Esophagus squamous epithelium (tissue), 4 donors: ENCODE measurements at regions not wholly inside any gene's neighbourhood (a gene's known extent, or its start where the extent isn't known, plus 50 kb on each side); places are given as distances from the start of the nearest gene placed in this dataset.

Source experiments
- CTCF ChIP-seq, 6 experiments: fragments of 450-650 bp in 4 of 6; fragments of 200-600 bp in 2 of 6; sonication (generic) in 2 of 6; IDR thresholded peaks; one replicate each; pipeline ENCODE4 v1.5.1; 2016 to 2019; ENCODE audit warnings: antibody characterized with exemption in 6 of 6, mild to moderate bottlenecking in 4 of 6, moderate library complexity in 4 of 6
- POLR2A ChIP-seq, 4 donors: fragments of 450-650 bp; IDR thresholded peaks; one replicate each; pipeline ENCODE4 v1.6.1; 2017; ENCODE audit warnings: antibody characterized with exemption in 4 of 4, mild to moderate bottlenecking in 4 of 4, moderate library complexity in 3 of 4

DNA sequence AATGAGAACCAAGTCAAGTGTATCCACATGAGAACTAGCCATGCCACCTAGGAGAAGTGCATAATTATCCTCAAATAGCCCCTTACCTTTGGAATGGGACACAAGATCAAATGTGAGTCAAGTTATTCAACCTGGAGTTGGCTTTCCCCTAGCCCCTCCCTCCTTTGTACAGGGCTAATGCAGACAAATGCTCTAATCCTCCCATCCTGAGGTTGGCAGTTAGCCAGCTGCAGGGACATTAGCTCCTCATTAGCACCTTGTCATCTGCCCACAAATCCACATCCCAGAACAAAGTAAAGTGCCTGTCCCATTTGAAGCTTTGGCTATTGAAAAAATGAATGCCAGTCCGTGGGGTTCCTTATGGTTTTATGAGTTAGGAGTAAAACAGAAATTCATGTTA is 294.1 kb upstream of the FANCL start:
- no peak for TF ChIP-seq CTCF (IDR thresholded peaks at IDR 0.05)
- no peak for TF ChIP-seq POLR2A (IDR thresholded peaks at IDR 0.05)
